K562 (cell line): ENCODE measurements at regions not wholly inside any gene's neighbourhood (a gene's known extent, or its start where the extent isn't known, plus 50 kb on each side); places are given as distances from the start of the nearest gene placed in this dataset.

Experiments
- EZH2 ChIP-seq: IDR thresholded peaks from 2 replicates; pipeline ENCODE4 v1.6.1; 2012; ENCODE audit warnings: low read depth, mild to moderate bottlenecking, inconsistent platforms, low read length, borderline replicate concordance
- FOXJ3 ChIP-seq: sonication (generic); formaldehyde crosslinking; IDR thresholded peaks from 2 replicates; pipeline ENCODE4 v1.4.0; 2020; ENCODE audit warnings: mild to moderate bottlenecking, missing genetic modification reagents
- FOXK2 ChIP-seq, 2 experiments: fragments of 450-650 bp; IDR thresholded peaks in 1 of 2; conservative IDR thresholded peaks in 1 of 2; 2 replicates each; pipeline ENCODE4 v1.6.1; 2016; ENCODE audit warnings: low read depth in 2 of 2, mild to moderate bottlenecking in 1 of 2
- HDGF ChIP-seq: fragments of 450-650 bp; IDR thresholded peaks from 2 replicates; pipeline ENCODE4 v1.6.1; 2016
- HNRNPH1 ChIP-seq: fragments of 200-400 bp; formaldehyde crosslinking; optimal IDR thresholded peaks from 2 replicates; pipeline ENCODE3; 2017; ENCODE audit warnings: low read depth, mild to moderate bottlenecking, low read length, moderate library complexity
- LCOR ChIP-seq: sonication (generic); formaldehyde crosslinking; IDR thresholded peaks from 2 replicates; pipeline ENCODE4 v1.8.0; 2022; ENCODE audit warnings: mild to moderate bottlenecking, missing genetic modification reagents
- MAZ ChIP-seq, 2 experiments: fragments of 450-650 bp in 1 of 2; sonication (generic) in 1 of 2; formaldehyde crosslinking; IDR thresholded peaks in 1 of 2; conservative IDR thresholded peaks in 1 of 2; 2 replicates each; pipeline versions ENCODE4 v1.4.0 to v1.5.0; 2020; ENCODE audit warnings: mild to moderate bottlenecking in 1 of 2, missing genetic modification reagents in 1 of 2
- NFIX ChIP-seq: fragments of 250-450 bp; sonication (Bioruptor Pico); IDR thresholded peaks from 2 replicates; pipeline ENCODE4 v1.4.0; 2020; ENCODE audit warnings: low read depth, mild to moderate bottlenecking, moderate library complexity
- POLR2A ChIP-seq: fragments of 450-650 bp; conservative IDR thresholded peaks from 2 replicates; pipeline ENCODE4 v1.6.1; 2016
- POLR2AphosphoS5 ChIP-seq: IDR thresholded peaks from 2 replicates; pipeline ENCODE4 v1.6.1; 2011; ENCODE audit warnings: mild to moderate bottlenecking, low read depth, low read length, moderate library complexity; ENCODE audit not compliant: control insufficient read depth, insufficient read depth
- RBM15 ChIP-seq: fragments of 200-400 bp; formaldehyde crosslinking; IDR thresholded peaks from 2 replicates; pipeline ENCODE4 v1.6.1; 2018; ENCODE audit warnings: mild to moderate bottlenecking, low read length, moderate library complexity; ENCODE audit not compliant: insufficient read depth
- TCF7L2 ChIP-seq: fragments of 150-350 bp; IDR thresholded peaks from 2 replicates; pipeline ENCODE4 v1.6.1; 2016; ENCODE audit warnings: low read depth, mild to moderate bottlenecking, low read length, moderate library complexity
- ZFX ChIP-seq: sonication (generic); formaldehyde crosslinking; IDR thresholded peaks from 2 replicates; pipeline ENCODE4 v1.8.0; 2022; ENCODE audit warnings: mild to moderate bottlenecking, missing genetic modification reagents, moderate library complexity
- TF ChIP-seq, protein P1 (sequence below), 3 experiments: IDR thresholded peaks in 2 of 3; conservative IDR thresholded peaks in 1 of 3; 2 replicates each; pipeline ENCODE4 v1.5.1; 2011 to 2012; ENCODE audit warnings: low read length in 3 of 3, mild to moderate bottlenecking in 3 of 3, control low read depth in 2 of 3, improper control_type of control experiment in 1 of 3, inconsistent platforms in 1 of 3, low read depth in 1 of 3, mixed read lengths in 1 of 3, moderate library complexity in 1 of 3; ENCODE audit not compliant: insufficient read depth in 2 of 3

DNA sequence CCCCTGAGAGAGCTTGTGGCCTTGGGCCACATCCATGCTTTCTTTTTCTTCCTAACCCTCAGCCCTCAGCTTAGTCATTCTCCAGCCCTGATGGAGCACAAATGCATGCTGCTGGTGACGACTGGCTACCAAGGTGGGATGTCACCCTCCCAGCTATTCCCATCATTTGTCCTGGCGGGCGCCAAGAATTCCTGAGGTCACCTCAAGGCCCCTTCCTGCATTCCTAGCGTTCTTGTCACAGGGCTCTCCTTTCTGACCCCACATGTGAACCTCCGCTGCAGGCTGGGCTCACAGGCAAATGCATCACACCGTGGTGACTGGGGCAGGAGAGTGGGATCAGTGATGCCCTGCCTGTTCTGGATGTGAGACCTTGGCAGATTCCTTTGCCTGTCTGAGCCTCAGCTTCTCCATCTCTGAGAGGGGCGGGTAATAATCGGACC lies 53.4 kb upstream of the IFFO2 start:
- TF ChIP-seq HNRNPH1 (no peak), RBM15 (no peak), ZFX (CRISPR knock-in tag) (no peak), FOXK2 (conservative IDR thresholded peaks at IDR 0.05 in 1 of 2, IDR thresholded peaks at IDR 0.05 in 1 of 2; ENCODE audit: low read depth in 2 of 2) (no peak), MAZ (CRISPR knock-in tag; conservative IDR thresholded peaks at IDR 0.05 in 1 of 2, IDR thresholded peaks at IDR 0.05 in 1 of 2) (no peak), LCOR (CRISPR knock-in tag) (no peak), POLR2A (no peak), HDGF (no peak), EZH2 (no peak), TCF7L2 (no peak), NFIX (CRISPR knock-in tag) (no peak), FOXJ3 (CRISPR knock-in tag) (no peak), POLR2AphosphoS5 (no peak)
- TF ChIP-seq, protein P1, sequence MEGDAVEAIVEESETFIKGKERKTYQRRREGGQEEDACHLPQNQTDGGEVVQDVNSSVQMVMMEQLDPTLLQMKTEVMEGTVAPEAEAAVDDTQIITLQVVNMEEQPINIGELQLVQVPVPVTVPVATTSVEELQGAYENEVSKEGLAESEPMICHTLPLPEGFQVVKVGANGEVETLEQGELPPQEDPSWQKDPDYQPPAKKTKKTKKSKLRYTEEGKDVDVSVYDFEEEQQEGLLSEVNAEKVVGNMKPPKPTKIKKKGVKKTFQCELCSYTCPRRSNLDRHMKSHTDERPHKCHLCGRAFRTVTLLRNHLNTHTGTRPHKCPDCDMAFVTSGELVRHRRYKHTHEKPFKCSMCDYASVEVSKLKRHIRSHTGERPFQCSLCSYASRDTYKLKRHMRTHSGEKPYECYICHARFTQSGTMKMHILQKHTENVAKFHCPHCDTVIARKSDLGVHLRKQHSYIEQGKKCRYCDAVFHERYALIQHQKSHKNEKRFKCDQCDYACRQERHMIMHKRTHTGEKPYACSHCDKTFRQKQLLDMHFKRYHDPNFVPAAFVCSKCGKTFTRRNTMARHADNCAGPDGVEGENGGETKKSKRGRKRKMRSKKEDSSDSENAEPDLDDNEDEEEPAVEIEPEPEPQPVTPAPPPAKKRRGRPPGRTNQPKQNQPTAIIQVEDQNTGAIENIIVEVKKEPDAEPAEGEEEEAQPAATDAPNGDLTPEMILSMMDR (IDR thresholded peaks at IDR 0.05 in 2 of 3, conservative IDR thresholded peaks at IDR 0.05 in 1 of 3; ENCODE audit: insufficient read depth in 2 of 3, low read depth in 1 of 3, low read length in 3 of 3), result no peak
